ENCODE measurements at regions not wholly inside any gene's neighbourhood (a gene's known extent, or its start where the extent isn't known, plus 50 kb on each side); places are given as distances from the start of the nearest gene placed in this dataset.
"Not testable (repeated sequence)": the region's sequence is repeated elsewhere in the genome, so short reads cannot be mapped to it uniquely, and the experiment has no call there.

DNA sequence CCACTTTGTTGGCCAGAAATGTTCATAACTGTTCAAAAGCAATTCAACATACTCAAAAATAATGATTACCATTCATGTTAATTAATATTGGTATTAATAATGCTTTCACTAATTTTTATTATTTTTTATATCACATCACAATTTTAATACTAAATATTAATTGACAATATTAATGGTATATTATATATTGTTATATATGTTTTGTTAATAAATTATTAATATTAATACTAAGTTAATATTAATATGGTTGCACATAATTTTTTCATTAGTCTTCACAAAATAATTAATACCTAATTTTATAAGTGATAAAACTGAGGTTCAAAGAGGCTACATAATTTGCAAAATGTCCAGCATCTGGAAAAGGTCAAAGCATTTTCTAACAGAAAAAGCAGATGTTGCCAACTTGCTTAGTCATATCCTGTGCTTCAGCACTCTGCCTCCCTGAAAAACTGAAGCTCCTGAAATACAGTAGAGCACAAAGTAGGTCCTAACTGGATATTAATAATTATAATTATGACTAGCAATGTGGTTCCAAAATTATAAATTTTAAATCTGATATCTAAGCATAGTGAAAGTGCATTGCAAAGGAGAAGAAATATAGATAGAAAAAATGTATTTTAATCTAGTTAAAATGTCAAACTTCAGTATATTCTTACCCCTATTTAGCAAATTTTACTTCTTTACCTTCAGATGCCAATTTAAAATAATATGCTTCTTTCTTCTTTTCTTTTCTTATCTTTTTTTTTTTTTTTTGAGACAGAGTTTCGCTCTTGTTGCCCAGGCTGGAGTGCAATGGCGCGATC lies 123.2 kb upstream of the TNFSF4 start:
- H3K4me3 ChIP-seq (ENCODE audit: low read depth, low read length) = no peak overlapping the region
- TF ChIP-seq, protein P1, sequence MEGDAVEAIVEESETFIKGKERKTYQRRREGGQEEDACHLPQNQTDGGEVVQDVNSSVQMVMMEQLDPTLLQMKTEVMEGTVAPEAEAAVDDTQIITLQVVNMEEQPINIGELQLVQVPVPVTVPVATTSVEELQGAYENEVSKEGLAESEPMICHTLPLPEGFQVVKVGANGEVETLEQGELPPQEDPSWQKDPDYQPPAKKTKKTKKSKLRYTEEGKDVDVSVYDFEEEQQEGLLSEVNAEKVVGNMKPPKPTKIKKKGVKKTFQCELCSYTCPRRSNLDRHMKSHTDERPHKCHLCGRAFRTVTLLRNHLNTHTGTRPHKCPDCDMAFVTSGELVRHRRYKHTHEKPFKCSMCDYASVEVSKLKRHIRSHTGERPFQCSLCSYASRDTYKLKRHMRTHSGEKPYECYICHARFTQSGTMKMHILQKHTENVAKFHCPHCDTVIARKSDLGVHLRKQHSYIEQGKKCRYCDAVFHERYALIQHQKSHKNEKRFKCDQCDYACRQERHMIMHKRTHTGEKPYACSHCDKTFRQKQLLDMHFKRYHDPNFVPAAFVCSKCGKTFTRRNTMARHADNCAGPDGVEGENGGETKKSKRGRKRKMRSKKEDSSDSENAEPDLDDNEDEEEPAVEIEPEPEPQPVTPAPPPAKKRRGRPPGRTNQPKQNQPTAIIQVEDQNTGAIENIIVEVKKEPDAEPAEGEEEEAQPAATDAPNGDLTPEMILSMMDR (IDR thresholded peaks at IDR 0.05; ENCODE audit: control insufficient read depth, extremely low read depth, insufficient read depth) = no peak
- no peak for DNase-seq (ENCODE audit: low read depth)

DNA sequence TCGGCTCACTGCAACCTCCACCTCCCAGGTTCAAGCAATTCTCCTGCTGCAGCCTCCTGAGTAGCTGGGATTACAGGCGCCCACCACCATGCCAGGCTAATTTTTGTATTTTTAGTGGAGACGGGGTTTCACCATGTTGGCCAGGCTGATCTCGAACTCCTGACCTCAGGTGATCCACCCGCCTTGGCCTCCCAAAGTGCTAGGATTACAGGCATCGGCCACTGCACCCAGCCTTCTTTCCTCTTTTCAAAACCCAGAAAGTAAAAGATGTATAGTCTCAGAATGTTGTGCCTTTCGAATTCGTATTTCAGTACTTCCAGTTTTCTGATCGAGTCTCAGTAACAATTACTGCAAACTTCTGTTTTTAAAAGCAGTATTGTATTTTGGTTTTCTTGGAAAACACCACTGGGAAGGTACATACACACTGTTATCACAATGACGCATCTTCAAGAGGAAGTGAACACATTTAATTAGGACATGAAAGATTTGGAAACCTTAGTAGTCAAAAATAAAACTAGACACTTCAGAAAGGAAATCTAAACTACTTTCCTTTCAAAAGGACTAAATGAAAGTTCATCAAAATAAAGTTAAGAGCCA lies 123.9 kb upstream of the TNFSF4 start:
- H3K4me3 ChIP-seq (ENCODE audit: low read depth, low read length); DNase-seq (ENCODE audit: low read depth): not testable (repeated sequence)

DNA sequence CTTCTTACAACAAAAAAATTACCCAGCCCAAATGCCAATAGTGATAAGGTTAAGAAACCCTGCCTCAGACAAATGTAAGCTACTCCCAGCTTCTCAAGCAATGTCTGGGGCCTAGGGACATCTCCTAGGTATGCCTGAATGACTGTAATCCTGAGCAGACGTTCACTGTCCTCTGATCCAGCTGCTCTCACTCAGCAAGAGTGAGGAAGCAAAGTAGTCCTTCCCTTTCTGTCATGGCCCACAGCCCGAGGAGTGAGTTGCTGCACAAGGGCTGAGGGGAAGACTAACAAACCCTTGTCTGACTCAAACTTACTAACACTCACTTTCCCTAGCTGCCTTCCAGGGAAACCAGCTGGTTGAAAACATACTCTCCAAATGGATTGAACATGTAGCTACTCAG lies 124.9 kb upstream of the TNFSF4 start:
- DNase-seq (ENCODE audit: low read depth) = no peak
- H3K4me3 ChIP-seq (ENCODE audit: low read depth, low read length) = no peak overlapping the region
- TF ChIP-seq, protein P1 (IDR thresholded peaks at IDR 0.05; ENCODE audit: control insufficient read depth, extremely low read depth, insufficient read depth) = no peak

DNA sequence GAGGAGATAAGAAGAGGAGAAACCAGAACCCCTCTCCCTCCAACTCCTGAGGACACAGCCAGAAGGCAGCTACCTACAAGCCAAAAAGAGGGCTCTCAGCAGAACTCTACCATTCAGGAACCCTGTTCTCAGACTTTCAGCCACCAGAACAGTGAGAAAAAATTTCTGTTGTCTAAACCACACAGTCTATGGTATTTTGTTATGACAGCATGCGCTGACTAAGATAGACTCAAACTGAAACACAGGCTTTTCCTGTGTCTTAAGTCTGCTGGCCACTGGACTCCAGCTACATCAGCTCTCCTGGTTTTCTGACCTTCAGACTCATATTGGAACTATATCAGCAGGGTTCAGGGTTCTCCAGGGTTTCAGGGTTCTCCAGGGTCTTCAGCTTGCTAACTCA lies 126.5 kb upstream of the TNFSF4 start:
- no peak overlapping the region for H3K4me3 ChIP-seq (ENCODE audit: low read depth, low read length)
- TF ChIP-seq, protein P1 (IDR thresholded peaks at IDR 0.05; ENCODE audit: control insufficient read depth, extremely low read depth, insufficient read depth) = no peak
- no peak for DNase-seq (ENCODE audit: low read depth)

DNA sequence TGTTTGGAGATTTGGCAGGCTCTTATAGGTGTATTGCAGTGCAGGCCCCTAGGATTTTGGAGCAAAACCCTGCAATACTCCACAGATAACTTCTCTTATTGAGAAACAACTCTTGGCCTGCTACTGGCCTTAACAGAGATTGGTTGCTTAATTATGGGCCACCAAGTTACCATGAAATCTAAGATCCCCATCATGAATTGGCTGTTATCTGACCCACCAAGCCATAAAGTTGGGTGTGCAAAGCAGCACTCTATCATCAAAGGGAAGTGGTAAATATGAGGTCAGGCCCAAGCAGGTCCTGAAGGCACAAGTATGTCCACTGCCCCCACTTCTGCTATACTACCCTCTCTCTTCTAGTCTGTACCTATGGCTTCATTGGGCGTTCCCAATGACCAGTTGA lies 130.0 kb upstream of the TNFSF4 start:
- DNase-seq (ENCODE audit: low read depth) = no peak
- TF ChIP-seq, protein P1 (IDR thresholded peaks at IDR 0.05; ENCODE audit: control insufficient read depth, extremely low read depth, insufficient read depth) = no peak
- no peak overlapping the region for H3K4me3 ChIP-seq (ENCODE audit: low read depth, low read length)

DNA sequence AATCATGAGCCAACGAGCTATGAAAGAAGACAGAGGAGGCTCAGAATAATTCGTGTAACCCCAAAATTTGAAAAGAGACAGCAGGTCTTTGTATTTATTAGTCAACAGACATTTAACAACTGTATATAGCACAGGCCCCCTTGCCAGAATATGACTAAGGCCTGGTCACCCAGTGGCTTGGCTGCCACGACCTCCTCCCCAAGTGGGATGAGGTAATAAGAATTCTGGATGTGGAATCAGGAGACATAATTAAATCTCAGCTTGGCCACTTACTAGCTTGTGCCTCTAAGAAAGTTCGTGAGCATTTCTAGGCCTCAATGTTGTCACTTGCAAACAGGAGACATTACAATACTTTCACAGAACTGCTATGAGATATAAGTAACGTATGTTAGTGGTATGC lies 134.2 kb upstream of the TNFSF4 start:
- no peak overlapping the region for H3K4me3 ChIP-seq (ENCODE audit: low read depth, low read length)
- no peak for DNase-seq (ENCODE audit: low read depth)
- TF ChIP-seq, protein P1 (IDR thresholded peaks at IDR 0.05; ENCODE audit: control insufficient read depth, extremely low read depth, insufficient read depth) = no peak

DNA sequence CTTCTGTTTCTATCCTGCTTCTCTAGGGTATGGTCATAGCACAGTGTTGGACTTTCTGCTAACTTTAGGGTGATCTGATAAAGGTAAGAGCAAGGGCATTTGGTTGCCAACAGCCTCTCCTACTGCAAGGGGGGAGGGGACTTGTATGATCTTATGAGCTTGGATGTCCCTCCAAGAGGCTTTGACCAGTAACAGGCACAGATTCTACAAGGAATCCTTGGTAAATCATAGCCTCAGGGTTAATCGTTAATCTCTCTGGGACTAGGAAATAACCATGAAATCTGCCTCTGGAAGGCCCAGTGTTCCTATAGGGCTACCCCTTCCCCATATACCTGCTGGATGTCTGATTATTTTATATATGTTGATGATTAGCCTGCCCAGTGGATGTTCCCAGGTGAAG lies 134.8 kb upstream of the TNFSF4 start:
- TF ChIP-seq, protein P1 (IDR thresholded peaks at IDR 0.05; ENCODE audit: control insufficient read depth, extremely low read depth, insufficient read depth) = no peak
- H3K4me3 ChIP-seq (ENCODE audit: low read depth, low read length) = no peak overlapping the region
- no peak for DNase-seq (ENCODE audit: low read depth)

Measured in LNCaP clone FGC (cell line).